HG03571 (cell line): ENCODE measurements at regions not wholly inside any gene's neighbourhood (a gene's known extent, or its start where the extent isn't known, plus 50 kb on each side); places are given as distances from the start of the nearest gene placed in this dataset.

Source experiments
- ATAC-seq: cut with Tn5 transposase; IDR thresholded peaks from one replicate; pipeline ENCODE4 v1.9.1; 2021; ENCODE audit not compliant: unreplicated experiment

- ATAC-seq, result no peak
Observed at GRCh38 chr9:104022083-104022482, 72.0 kb upstream of the SMC2 start.

- no peak for ATAC-seq
Observed at GRCh38 chr9:104025104-104025503, 69.0 kb upstream of the SMC2 start.

- ATAC-seq, result no peak
Observed at GRCh38 chr9:104025945-104026344, 68.2 kb upstream of the SMC2 start.

- no peak for ATAC-seq
Observed at GRCh38 chr9:104027295-104027694, 66.8 kb upstream of the SMC2 start.

- no peak for ATAC-seq
Observed at GRCh38 chr9:104028827-104029226, 65.3 kb upstream of the SMC2 start.
